GM23338 (cell line): ENCODE measurements at regions not wholly inside any gene's neighbourhood (a gene's known extent, or its start where the extent isn't known, plus 50 kb on each side); places are given as distances from the start of the nearest gene placed in this dataset.

Experiments
- ATAC-seq: fragments of 200-7000 bp; cut with Tn5 transposase; 3 replicates; pipeline ENCODE4 v1.9.1; 2020
- DNase-seq: peaks from one replicate; pipeline ENCODE4 v3.0.0-alpha.2; 2015; ENCODE audit warnings: low spot score
- H2AFZ ChIP-seq: fragments of 200-600 bp; sonication (generic); 2 replicates; pipeline ENCODE4 v1.8.0; 2016; ENCODE audit warnings: antibody characterized with exemption, mild to moderate bottlenecking, moderate library complexity
- H3F3A ChIP-seq: fragments of 200-600 bp; sonication (generic); replicated peaks from 2 replicates; pipeline ENCODE4 v1.8.0; 2017; ENCODE audit warnings: antibody characterized with exemption, mixed run types, low read depth
- H3K27ac ChIP-seq: fragments of 200-600 bp; sonication (generic); 2 replicates; pipeline ENCODE4 v1.6.1; 2016; ENCODE audit warnings: low read depth
- H3K27me3 ChIP-seq: fragments of 200-600 bp; sonication (generic); 2 replicates; pipeline ENCODE4 v1.8.0; 2016; ENCODE audit warnings: mild to moderate bottlenecking, mixed run types, moderate library complexity; ENCODE audit not compliant: insufficient read depth
- H3K36me3 ChIP-seq: fragments of 200-600 bp; sonication (generic); 2 replicates; pipeline ENCODE4 v1.8.0; 2016; ENCODE audit warnings: mild to moderate bottlenecking; ENCODE audit not compliant: insufficient read depth
- H3K4me1 ChIP-seq: fragments of 200-600 bp; sonication (generic); 2 replicates; pipeline ENCODE4 v1.8.0; 2016; ENCODE audit warnings: mild to moderate bottlenecking, moderate library complexity; ENCODE audit not compliant: insufficient read depth
- H3K4me2 ChIP-seq: fragments of 200-600 bp; sonication (generic); 2 replicates; pipeline ENCODE4 v1.7.1; 2017; ENCODE audit warnings: mixed run types
- H3K4me3 ChIP-seq: fragments of 200-600 bp; sonication (generic); 2 replicates; pipeline ENCODE4 v1.6.1; 2016; ENCODE audit warnings: mixed run types
- H3K79me2 ChIP-seq: fragments of 200-600 bp; sonication (generic); replicated peaks from 2 replicates; pipeline ENCODE4 v1.8.0; 2017; ENCODE audit warnings: mild to moderate bottlenecking; ENCODE audit not compliant: insufficient read depth
- H3K9me2 ChIP-seq: fragments of 200-600 bp; sonication (generic); 2 replicates; pipeline ENCODE4 v1.8.0; 2017; ENCODE audit not compliant: insufficient read depth
- H4K20me1 ChIP-seq: fragments of 200-600 bp; sonication (generic); replicated peaks from 2 replicates; pipeline ENCODE4 v1.8.0; 2017; ENCODE audit warnings: mild to moderate bottlenecking; ENCODE audit not compliant: insufficient read depth
- H3K27ac Mint-ChIP-seq: 2 replicates; pipeline ENCODE4 v1.8.0; 2020; ENCODE audit warnings: inconsistent platforms, mild to moderate bottlenecking, moderate library complexity, mixed read lengths
- H3K27me3 Mint-ChIP-seq: 3 replicates; pipeline ENCODE4 v1.8.0; 2022; ENCODE audit warnings: low read depth, mild to moderate bottlenecking, moderate library complexity, mixed read lengths, inconsistent platforms; ENCODE audit not compliant: insufficient read depth, poor library complexity
- H3K36me3 Mint-ChIP-seq: 3 replicates; pipeline ENCODE4 v1.8.0; 2021; ENCODE audit warnings: low read depth, mild to moderate bottlenecking, inconsistent platforms, moderate library complexity, mixed read lengths
- H3K4me1 Mint-ChIP-seq: 3 replicates; pipeline ENCODE4 v1.8.0; 2020; ENCODE audit warnings: mild to moderate bottlenecking, inconsistent platforms, mixed read lengths
- H3K4me3 Mint-ChIP-seq: 3 replicates; pipeline ENCODE4 v1.8.0; 2021; ENCODE audit warnings: moderate library complexity, mild to moderate bottlenecking, inconsistent platforms, mixed read lengths
- H3K9me3 Mint-ChIP-seq: 3 replicates; pipeline ENCODE4 v1.8.0; 2020; ENCODE audit warnings: moderate library complexity, mild to moderate bottlenecking, inconsistent platforms, mixed read lengths
- EZH2 ChIP-seq: fragments of 200-600 bp; sonication (generic); IDR thresholded peaks from one replicate; pipeline ENCODE4 v1.8.0; 2017; ENCODE audit warnings: antibody characterized with exemption, mild to moderate bottlenecking, low read depth; ENCODE audit not compliant: unreplicated experiment
- EZH2phosphoT487 ChIP-seq: fragments of 200-600 bp; sonication (generic); IDR thresholded peaks from one replicate; pipeline ENCODE4 v1.8.1; 2018; ENCODE audit warnings: antibody characterized with exemption; ENCODE audit not compliant: unreplicated experiment
- NANOG ChIP-seq: IDR thresholded peaks from 2 replicates; pipeline ENCODE4 v1.6.1; 2016; ENCODE audit warnings: antibody characterized with exemption, borderline replicate concordance
- POLR2AphosphoS5 ChIP-seq: IDR thresholded peaks from 2 replicates; pipeline ENCODE4 v1.6.1; 2016; ENCODE audit warnings: antibody characterized with exemption, low read depth
- REST ChIP-seq: IDR thresholded peaks from one replicate; pipeline ENCODE4 v1.6.1; 2018; ENCODE audit warnings: antibody characterized with exemption; ENCODE audit not compliant: unreplicated experiment
- ZNF114 ChIP-seq: fragments of 250-450 bp; sonication (Bioruptor Pico); IDR thresholded peaks from 2 replicates; pipeline ENCODE4 v1.5.0; 2020; ENCODE audit warnings: mild to moderate bottlenecking, moderate library complexity
- TF ChIP-seq, protein P1 (sequence below): fragments of 250-450 bp; sonication (Bioruptor Pico); IDR thresholded peaks from 2 replicates; pipeline ENCODE4 v1.5.0; 2020; ENCODE audit warnings: mild to moderate bottlenecking, moderate library complexity

DNA sequence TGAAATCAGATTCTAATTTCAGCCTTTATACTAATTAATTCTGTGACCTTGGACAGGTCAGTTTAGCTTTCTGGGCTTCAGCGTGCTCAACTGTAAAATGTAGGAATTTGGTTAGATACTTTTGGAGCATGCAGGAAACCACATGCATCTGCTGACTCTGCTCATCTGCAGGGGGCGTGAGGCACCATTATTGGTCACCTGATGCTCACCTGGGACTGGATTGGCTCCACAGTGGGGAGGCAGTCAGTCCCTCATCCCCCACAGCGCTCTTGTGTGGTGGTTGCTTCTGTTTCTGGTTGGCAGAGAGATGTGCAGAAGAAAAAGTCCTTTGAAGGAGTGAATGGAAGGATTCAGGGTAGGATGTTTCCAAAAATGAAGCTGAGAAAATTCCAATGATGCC lies 150.9 kb upstream of the MTPN start (continued):
- TF ChIP-seq, protein P1, sequence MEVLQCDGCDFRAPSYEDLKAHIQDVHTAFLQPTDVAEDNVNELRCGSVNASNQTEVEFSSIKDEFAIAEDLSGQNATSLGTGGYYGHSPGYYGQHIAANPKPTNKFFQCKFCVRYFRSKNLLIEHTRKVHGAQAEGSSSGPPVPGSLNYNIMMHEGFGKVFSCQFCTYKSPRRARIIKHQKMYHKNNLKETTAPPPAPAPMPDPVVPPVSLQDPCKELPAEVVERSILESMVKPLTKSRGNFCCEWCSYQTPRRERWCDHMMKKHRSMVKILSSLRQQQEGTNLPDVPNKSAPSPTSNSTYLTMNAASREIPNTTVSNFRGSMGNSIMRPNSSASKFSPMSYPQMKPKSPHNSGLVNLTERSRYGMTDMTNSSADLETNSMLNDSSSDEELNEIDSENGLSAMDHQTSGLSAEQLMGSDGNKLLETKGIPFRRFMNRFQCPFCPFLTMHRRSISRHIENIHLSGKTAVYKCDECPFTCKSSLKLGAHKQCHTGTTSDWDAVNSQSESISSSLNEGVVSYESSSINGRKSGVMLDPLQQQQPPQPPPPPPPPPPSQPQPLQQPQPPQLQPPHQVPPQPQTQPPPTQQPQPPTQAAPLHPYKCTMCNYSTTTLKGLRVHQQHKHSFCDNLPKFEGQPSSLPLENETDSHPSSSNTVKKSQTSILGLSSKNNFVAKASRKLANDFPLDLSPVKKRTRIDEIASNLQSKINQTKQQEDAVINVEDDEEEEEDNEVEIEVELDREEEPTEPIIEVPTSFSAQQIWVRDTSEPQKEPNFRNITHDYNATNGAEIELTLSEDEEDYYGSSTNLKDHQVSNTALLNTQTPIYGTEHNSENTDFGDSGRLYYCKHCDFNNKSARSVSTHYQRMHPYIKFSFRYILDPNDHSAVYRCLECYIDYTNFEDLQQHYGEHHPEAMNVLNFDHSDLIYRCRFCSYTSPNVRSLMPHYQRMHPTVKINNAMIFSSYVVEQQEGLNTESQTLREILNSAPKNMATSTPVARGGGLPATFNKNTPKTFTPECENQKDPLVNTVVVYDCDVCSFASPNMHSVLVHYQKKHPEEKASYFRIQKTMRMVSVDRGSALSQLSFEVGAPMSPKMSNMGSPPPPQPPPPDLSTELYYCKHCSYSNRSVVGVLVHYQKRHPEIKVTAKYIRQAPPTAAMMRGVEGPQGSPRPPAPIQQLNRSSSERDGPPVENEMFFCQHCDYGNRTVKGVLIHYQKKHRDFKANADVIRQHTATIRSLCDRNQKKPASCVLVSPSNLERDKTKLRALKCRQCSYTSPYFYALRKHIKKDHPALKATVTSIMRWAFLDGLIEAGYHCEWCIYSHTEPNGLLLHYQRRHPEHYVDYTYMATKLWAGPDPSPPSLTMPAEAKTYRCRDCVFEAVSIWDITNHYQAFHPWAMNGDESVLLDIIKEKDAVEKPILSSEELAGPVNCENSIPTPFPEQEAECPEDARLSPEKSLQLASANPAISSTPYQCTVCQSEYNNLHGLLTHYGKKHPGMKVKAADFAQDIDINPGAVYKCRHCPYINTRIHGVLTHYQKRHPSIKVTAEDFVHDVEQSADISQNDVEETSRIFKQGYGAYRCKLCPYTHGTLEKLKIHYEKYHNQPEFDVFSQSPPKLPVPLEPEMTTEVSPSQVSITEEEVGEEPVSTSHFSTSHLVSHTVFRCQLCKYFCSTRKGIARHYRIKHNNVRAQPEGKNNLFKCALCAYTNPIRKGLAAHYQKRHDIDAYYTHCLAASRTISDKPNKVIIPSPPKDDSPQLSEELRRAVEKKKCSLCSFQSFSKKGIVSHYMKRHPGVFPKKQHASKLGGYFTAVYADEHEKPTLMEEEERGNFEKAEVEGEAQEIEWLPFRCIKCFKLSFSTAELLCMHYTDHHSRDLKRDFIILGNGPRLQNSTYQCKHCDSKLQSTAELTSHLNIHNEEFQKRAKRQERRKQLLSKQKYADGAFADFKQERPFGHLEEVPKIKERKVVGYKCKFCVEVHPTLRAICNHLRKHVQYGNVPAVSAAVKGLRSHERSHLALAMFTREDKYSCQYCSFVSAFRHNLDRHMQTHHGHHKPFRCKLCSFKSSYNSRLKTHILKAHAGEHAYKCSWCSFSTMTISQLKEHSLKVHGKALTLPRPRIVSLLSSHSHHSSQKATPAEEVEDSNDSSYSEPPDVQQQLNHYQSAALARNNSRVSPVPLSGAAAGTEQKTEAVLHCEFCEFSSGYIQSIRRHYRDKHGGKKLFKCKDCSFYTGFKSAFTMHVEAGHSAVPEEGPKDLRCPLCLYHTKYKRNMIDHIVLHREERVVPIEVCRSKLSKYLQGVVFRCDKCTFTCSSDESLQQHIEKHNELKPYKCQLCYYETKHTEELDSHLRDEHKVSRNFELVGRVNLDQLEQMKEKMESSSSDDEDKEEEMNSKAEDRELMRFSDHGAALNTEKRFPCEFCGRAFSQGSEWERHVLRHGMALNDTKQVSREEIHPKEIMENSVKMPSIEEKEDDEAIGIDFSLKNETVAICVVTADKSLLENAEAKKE (CRISPR knock-in tag), result no peak
- TF ChIP-seq EZH2 (no peak), NANOG (no peak), ZNF114 (CRISPR knock-in tag) (no peak), EZH2phosphoT487 (no peak), POLR2AphosphoS5 (no peak)

GRCh38 chr7:136123352-136123751 lies 146.2 kb upstream of the MTPN start:
- no peaks in the 10 kb centered on the region for H3K79me2 ChIP-seq
- H3K27ac ChIP-seq, result no peak overlapping the region
- Mint-ChIP-seq H3K27me3 (peaks cover 1% of the 10 kb centered on the region), H3K27ac (no peak overlapping the region), H3K4me3 (no peak overlapping the region), H3K4me1 (0 out of 3 replicates have a peak, but pooled peaks cover 3% of the 10 kb centered on the region), H3K36me3 (no peaks in the 10 kb centered on the region), H3K9me3 (no peaks in the 10 kb centered on the region)
- H3K4me3 ChIP-seq, result no peak overlapping the region
- H3K27me3 ChIP-seq, result no peaks in the 10 kb centered on the region
- H3K36me3 ChIP-seq, result no peaks in the 10 kb centered on the region
- no peaks in the 10 kb centered on the region for H3F3A ChIP-seq
- no peak overlapping the region for H2AFZ ChIP-seq
- DNase-seq (no peak), ATAC-seq (no peak)
- no peak overlapping the region for H3K4me2 ChIP-seq
- no peaks in the 10 kb centered on the region for H3K4me1 ChIP-seq
- no peaks in the 10 kb centered on the region for H4K20me1 ChIP-seq
- H3K9me2 ChIP-seq, result peaks cover 10% of the 10 kb centered on the region
- TF ChIP-seq, protein P1 (CRISPR knock-in tag), result no peak
- TF ChIP-seq REST (no peak), NANOG (no peak)
